ENCODE measurements at regions not wholly inside any gene's neighbourhood (a gene's known extent, or its start where the extent isn't known, plus 50 kb on each side); places are given as distances from the start of the nearest gene placed in this dataset.
"Not testable (repeated sequence)": the region's sequence is repeated elsewhere in the genome, so short reads cannot be mapped to it uniquely, and the experiment has no call there.

DNA sequence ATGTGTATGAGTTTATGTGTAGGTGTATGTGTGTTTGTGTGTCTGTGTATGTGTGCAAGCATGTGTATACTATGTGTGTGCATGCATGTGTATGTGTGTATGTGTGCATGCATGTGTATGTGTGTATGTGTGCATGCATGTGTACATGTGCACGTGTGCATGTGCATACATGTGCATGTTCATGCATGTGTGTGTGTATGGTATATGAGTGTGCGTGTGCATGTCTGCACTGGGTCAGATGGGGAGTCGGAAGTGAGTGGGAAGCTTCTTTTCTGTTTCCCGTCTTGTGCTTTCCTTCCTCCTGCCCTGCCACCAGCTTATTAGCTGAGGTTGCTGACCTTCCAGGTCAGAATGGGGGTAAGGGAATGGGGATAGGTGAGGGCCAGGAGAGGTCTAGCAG lies 174.7 kb downstream of the MAP2K4 start:
- no peak for DNase-seq

DNA sequence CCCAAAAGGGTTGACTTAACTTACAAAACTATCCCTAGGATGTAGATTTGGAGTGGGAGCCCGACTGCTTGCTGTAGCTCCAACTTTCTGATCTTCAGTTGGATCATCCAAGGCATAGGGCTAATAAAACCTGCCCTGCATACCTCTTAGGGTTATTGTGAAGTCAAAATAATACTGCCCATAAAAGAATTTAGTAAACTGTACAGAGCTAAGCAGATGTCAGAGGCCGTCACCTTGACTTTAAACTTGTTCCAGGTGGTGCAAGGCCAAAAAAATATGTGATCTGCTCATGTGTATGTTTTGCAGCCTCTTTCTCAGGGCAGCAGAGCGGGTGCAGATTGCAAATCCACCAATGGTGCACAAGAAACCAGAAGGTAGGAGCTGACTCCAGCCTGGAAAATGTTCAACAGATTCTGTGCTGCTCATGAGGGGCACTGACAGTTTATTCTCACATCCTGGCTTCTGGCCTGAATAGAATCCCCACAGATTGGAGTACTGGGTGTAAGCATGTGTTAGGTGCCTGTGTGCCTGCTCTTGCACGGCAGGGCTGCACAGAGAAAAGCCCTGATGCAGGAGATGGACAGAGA lies 180.7 kb downstream of the MAP2K4 start:
- DNase-seq = no peak

DNA sequence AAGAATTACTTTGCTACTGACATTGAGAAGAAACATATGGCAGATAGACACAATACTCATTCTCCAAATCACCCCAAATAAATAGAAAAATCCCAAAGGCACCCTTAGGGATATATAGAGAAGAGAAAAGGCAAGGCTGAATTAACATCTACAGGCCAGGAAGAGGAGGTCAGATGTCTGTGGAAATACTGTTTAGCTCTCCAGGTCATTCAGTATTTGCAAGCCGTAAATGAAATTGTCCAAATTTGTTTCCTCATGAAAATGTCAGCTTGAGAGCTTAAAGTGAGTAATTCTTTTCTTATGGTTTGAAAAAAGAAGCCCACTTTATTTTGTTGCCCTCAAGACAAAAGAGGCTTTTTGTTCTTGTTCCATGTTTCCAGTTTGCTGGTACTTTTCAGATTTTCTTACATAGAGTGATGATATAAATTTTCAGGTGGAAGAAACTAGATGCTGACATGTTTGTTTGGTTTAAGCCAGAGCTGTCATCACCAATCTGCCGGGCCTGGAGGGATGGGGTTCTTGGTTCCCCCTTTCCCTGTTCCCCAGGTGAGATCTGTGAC lies 189.0 kb downstream of the MAP2K4 start:
- no peak for DNase-seq

DNA sequence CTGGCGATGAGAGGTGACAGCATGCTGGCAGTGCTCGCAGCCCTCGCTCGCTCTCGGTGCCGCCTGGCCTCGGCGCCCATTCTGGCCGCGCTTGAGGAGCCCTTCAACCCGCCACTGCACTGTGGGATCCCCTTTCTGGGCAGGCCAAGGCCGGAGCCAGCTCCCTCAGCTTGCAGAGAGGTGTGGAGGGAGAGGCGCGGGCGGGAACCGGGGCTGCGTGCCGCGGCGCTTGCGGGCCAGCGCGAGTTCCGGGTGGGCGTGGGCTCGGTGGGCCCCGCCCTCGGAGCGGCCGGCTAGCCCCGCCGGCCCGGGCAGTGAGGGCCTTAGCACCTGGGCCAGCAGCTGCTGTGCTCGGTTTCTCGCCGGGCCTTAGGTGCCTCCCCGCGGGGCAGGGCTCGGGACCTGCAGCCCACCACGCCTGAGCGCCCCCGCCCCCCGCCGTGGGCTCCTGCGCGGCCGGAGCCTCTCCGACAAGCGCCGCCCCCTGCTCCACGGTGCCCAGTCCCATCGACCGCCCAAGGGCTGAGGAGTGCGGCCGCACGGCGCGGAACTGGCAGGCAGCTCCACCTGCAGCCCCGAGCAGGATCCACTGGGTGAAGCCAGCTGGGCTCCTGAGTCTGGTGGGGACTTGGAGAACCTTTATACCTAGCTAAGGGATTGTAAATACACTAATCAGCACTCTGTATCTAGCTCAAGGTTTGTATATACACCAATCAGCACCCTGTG lies 200.2 kb downstream of the MAP2K4 start:
- DNase-seq = not testable (repeated sequence)

DNA sequence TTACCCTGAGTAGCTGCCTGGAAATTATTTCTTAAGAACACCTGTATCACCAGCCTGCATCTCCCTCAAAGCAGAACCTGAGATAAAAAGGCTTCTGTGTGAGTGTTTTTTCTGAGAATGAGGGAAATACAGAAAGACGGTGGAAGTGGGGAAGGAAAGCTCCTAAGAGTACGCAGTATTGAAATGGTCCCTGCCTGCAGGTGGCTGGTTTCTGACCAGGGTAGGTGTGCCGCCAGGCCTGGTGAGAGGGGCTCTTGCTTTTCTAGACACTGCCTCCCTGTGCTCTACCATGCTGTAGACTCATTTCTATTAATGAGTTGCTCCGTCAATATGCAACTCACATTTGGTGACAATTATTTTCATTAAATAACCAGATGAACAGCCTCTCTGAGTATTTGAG lies 201.7 kb downstream of the MAP2K4 start:
- DNase-seq = no peak

DNA sequence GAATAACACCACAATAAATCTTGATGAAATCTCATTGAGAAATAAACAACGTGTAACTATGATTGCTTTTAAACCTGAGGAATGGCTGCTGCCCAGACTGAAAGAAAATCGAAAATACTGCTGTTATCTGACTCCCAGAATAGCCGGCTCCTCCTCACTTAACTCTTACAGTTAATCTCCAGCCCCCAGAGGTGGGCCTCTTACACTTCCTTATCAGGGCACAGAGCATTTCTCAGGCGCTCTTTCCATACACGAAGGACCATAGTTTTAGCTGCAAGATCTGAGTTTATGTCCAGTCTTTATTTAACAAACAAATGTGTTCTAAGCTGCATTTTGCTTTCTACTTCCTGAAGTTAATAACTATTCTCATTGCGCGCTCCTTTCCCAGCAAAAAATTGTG lies 206.9 kb downstream of the MAP2K4 start:
- DNase-seq = no peak

DNA sequence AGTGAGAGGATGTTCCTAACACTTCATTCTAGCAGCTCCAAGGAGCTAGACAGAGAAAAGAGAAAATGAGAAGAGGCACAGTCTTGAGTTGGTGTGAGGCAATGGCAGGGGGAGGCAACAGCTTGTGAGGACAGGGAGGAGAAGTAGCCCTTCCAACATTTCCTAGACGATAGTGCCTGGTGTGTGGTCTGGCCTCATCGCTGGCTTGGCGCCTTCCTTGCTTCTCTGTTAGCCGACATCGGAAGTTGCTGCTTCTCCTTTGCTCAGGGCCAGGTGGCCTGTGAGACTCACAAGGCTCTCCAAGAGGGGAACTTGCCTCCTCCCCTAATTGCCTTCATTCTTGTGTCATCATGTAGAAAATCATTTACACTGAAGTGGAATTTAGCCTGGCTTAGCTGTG lies 208.7 kb downstream of the MAP2K4 start:
- no peak for DNase-seq

DNA sequence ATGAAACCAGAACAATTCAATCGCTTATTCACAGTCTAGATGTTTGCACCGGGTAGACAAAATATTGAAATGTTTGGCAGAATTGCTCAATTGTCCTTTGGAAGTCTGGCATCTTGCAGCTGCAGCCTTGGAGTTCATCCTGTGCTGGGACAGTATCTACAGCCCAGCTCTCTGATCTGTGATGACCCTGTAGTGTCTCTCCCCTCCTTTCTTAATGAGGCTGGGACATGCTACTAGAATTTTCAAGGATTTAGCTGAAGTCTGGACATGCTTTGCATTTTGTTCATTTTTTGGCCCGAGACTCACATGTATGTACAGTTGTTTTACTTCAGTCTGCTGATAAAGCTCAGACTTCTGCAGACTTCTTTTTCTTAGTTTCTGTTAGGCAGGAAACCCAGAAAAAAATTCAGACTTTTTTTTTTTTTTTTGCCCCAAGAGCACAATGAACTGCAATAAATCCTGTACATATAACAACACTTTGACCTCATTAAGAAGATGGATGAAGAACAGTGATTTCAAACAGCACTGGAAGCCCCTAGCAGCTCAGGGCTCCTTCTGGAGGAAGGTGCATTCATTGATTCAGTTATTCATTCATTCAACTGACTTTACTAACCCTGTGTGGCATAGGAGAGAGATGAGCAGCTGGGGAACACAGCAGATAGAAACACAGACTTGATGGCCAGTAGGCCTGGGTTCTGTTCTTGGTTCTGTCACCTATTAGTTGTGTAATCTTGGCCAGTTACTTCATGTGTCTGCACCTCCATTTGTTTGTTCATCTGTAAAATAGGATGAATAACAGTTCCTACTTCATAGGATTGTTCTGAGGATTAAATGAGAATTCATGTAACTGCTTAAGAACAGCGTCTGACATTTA lies 210.0 kb downstream of the MAP2K4 start:
- DNase-seq = no peak

DNA sequence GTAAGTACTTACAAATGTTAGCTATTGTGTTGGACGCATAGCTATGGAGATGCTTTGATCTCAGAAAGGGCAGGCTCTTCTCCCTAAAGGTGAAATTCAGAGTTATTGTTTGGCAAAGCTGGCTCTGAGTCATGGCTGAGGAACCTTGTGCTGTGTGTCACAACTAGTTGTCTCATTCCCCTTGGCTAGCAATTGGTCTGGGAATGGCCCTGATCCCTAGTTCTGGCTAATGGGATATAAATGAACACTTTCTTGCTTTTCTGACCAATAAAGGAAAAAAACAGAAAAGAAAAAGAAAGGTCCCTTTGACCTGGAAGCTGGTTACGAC lies 210.6 kb downstream of the MAP2K4 start:
- DNase-seq = no peak

DNA sequence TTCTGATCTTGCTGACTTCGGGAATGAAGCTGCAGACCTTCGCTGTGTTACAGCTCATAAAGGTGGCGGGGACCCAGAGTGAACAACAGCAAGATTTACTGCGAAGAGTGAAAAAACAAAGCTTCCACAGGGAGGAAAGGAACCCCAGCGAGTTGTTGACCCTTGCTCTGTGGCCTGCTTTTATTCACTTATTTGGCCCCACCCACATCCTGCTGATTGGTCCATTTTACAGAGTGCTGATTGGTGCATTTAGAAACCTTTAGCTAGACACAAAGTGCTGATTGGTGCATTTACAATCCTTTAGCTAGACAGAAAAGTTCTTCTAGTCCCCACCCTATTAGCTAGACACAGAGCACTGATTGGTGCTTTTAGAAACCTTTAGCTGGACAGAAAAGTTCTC lies 218.3 kb downstream of the MAP2K4 start:
- DNase-seq = not testable (repeated sequence)

DNA sequence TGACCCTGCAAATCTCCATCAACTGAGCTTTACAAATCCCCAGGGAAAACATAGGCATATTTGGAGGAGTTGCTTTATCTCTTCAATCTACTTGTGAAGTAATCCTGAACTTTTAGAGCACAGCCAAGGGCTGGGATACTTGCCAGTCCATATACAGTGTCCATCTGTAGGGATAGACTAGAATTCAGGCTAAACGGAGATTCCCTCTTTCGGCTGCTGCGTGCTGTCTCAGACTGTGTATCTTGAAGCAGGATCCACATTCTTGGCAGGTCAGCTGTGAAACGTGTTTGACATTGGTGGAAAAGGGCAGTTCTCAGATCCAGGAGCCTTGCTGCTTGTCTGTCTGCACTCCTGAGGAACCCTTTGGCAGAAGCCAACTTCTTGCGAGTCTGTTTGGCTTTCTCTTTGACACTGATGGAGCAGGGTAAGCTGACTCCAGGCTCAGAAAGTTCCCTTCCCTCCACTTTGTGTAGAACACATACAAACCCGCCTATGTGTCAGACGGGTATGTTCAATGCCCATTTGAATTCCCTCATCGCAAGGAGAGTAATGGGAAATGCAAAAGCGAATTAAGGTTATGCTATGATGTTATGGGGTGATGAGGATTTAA lies 221.8 kb downstream of the MAP2K4 start:
- DNase-seq = no peak

DNA sequence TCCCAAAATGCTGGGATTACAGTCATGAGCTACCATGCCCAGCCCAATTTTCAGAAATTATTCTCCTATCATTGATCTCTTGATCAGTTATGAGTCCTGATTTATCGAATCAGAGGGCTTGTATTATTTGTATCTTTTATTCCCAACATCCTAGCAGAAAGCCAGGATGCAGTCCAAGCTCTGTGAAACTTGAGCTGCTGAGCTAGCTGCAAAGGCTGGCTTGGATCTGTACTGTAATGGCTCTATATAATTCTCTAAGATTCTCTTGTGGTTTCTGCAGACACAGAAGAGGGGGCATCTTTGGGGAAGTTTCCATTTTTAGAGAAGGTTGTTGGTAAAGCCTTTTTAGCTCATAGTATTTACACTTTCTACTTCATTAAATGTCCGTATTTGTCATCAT lies 227.1 kb downstream of the MAP2K4 start:
- no peak for DNase-seq

DNA sequence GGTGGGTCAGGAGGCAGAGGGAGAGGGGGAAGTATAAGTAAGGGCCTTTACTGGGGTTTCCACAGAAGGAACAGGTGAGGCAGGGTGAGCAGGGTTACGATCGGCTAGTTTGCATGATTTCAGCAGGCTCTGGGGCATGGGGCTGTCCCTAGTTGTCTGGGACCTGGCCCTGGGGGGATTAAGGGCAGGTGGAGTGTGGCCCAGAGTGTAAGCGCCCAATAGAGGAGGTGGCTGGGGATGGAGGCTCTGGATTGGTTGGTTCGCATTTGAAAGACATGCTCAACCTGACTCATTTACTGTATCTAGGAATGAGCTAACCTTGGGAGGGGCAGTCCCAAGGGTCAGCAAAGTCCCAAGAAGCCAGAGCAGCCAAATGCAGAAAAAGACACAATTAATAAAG lies 230.3 kb downstream of the MAP2K4 start:
- DNase-seq = no peak

DNA sequence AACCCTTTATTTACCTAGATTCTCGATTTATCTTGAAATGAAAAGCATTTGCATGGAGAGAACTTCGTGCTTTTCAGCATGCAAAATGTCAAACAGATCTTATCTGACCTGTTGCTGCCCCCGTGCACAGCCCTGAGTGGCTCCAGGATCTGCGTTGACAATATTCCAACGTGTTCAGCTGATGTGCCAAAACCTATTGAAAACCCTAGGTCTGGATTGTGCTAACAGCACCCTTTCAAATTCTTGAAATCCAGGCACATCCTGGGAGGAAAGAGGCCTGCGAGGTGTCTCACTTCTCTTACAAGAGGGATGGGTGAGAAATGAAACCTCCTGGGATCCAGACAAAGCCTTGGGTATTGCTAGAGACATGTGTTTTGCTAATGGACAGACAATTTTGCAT lies 231.8 kb downstream of the MAP2K4 start:
- no peak for DNase-seq

DNA sequence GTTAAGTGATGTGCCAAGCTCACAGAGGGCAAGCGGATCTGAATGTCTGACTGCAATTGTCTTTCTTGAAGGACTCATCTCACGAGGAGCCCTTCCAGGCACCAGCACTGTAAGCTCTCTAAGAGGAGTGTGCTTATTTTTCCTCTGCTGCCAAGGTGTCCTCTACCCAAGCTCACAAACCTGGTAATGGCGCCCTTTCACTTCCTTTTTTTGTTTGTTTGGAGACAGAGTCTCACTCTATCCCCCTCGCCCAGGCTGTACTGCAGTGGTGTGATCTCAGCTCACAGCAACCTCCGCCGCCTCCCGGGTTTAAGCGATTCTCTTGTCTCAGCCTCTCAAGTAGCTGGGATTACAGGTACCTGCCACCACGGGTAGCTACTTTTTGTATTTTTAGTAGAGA lies 233.8 kb downstream of the MAP2K4 start:
- DNase-seq = no peak

DNA sequence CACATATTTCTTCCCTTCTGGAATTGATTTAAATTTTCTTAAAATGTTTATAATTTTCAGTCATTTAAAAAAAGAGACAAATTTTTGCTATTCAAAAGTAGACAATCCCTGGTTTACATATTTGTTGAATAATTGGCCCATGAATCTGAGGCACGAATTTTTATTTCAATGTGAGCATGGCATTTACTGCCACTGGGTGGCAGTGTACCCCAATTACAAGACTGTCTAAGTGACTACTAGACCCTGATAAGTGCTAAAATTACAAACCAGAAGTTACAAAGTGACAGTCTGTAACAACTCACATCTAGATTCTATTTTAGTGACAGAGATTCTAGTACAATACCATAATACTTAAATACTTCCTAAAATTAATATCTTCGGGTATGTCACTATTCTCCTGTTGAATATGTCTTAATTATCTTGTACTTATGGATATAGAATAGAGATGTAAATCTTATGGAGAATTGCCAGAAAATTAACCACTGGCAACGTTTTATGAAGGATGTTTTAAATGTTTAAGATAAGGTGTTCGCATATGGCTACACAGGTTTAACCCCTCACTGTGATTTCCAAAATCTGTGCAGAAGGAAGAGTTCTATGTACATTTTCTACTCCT lies 235.8 kb downstream of the MAP2K4 start:
- peak in 1 of 2 donors; percentile 7 for DNase-seq

DNA sequence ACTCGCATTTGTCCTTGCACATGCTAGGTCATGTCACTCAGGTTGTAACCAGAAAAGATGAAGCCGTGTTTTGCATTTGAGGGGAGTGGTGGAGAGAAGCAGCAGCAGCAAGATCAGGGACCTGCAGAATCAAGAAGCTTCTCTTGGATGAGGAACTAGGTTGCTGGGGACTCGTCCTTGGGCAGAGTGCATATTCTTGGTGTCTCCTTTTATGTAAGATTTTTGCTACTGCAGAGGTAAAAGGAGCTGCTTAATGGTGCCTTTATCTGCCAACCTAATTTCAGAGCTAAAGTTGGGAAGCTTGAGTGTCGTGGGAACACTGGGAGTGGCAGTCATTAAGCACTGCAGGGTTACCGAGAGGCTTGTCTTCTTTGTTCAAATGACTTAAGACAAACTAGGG lies 236.5 kb downstream of the MAP2K4 start:
- no peak for DNase-seq

DNA sequence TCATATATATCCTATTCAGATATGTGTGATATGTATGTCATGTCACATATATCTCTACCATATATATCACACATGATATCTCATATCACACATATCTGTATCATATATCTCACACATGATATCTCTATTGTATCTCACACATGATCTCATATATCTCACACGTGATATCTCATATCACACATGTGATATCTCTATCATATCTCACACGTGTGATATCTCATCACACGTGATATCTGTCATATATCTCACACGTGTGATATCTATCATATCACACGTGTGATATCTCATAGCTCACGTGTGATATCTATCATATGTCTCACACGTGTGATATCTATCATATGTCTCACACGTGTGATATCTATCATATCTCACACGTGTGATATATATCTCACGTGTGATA lies 240.7 kb downstream of the MAP2K4 start:
- DNase-seq = no peak

DNA sequence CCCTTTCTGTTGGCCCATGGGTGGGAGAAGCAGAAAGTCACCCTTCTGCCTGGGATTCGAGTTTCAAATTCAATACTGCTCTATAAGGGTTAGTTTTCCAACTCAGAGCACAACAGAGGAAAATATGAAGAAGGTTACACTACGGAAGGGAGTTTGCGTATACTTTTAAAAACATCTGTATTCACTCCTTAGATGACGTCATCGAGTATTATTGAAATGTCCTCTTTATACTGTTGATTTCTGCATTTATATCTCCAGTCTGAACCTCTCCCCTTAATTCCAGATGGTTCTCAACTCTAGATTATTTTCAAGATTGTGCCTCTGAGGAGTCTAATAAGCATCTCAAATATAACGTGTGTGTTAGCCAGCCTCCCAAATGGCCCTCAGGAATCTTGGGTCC lies 249.1 kb downstream of the MAP2K4 start:
- DNase-seq = no peak

DNA sequence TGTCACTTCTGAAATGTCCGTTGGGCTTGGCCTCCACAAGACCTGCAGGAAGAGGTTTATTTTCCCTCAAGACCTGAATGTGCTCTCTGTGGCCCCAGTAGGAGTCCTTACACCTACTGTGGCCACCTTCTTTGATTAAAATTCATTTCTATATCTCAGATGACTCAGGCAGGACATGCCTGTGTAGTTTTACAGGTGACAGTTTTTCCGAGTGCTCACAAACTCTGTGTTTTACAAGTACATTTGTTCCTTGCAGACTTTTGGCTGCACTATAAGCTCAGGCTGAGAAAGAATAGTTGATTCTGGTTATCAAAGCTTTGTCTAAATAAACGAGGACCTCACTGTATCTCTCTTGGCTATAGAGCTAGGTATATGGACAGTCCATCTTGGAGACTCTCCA lies 257.1 kb downstream of the MAP2K4 start:
- DNase-seq = no peak

DNA sequence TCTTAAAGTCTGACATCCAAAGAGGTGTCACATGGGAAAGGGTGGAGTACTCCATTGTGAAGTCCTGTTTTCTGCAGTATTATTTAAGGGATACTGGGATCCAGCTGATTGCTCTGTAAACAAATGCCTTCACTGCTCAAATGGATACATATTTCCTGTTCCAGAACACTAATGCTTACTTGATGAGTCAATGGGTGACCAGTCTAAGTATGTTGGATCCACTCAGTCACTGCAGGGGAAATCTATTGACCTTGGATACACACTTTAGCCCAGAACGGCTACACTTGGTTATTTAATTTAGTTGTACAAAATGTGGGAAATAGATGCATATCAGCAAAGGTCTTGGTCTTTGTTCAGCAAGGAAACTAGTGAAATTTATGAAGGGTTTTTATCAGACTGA lies 261.4 kb downstream of the MAP2K4 start:
- no peak for DNase-seq

DNA sequence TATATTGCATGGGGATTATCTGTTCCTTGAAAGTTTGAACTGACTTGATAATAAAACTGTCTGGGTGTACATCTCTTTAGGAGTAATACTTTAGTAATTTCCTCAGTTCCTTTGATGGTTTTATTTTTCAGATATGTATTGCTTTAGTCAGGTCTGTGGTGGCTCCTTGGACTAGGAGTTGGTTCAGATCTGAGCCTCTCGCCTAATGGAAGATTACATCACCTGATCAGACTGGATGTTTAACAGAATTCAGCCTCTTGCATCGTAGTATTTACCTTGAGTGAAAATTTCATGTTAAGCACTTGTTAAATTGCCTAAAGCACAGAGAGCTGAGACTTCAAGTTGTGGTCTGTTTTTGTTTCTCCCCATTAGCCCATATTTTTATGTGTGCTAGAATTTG lies 267.3 kb downstream of the MAP2K4 start:
- DNase-seq = no peak

DNA sequence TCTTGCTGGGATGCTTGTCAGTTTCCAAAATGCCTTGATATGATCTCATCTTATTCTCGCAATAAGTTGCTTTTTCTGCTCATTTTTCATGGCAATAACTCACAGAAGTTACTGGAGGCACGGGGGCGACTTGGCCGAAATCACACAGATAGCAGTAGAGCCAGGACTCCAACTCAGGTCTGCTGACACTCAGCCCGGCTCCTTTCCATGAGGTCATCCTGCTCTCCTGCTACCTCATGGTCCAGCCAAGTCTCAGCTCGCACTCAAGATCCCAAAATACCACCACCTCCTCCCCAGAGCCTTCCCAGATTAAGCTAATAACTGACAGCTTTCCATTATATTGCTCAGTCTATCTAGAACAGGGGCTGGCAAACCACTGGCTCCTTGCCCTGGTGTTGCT lies 269.5 kb downstream of the MAP2K4 start:
- no peak for DNase-seq

Data from CD4-positive, alpha-beta T cell treated with Interferon alpha-2 for 1 hour (primary cell).